ENCODE measurements at regions not wholly inside any gene's neighbourhood (a gene's known extent, or its start where the extent isn't known, plus 50 kb on each side); places are given as distances from the start of the nearest gene placed in this dataset.

GRCh38 chr3:176946202-176946601, 251.1 kb downstream of the TBL1XR1 start:
- H3K4me3 ChIP-seq (replicated peaks; ENCODE audit: low read depth, low read length) = no peak overlapping the region
- no peak for DNase-seq (ENCODE audit: low read depth)
- TF ChIP-seq CTCF (IDR thresholded peaks at IDR 0.05; ENCODE audit: low read length, missing control alignments) = no peak

DNA sequence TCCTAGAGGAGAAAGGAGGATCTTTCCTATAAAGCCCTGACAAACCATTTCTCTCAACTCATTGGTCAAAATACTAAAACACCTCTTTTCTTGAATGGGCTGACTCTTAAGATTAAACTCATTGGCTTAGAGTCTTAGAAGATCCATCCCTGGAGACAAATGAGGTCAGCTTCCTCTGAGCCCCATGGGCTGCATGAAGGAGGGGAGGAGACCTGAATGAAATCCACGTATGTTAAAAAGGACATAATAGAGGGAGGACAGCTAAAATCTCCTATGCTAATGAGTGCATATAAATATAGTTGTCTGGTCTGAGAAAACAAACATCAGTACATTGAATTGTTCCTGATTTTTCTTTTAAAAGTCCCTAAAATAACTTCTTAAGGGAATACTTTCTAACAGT, 255.0 kb downstream of the TBL1XR1 start:
- DNase-seq (ENCODE audit: low read depth) = no peak
- TF ChIP-seq CTCF (IDR thresholded peaks at IDR 0.05; ENCODE audit: low read length, missing control alignments) = no peak
- no peak overlapping the region for H3K4me3 ChIP-seq (replicated peaks; ENCODE audit: low read depth, low read length)

DNA sequence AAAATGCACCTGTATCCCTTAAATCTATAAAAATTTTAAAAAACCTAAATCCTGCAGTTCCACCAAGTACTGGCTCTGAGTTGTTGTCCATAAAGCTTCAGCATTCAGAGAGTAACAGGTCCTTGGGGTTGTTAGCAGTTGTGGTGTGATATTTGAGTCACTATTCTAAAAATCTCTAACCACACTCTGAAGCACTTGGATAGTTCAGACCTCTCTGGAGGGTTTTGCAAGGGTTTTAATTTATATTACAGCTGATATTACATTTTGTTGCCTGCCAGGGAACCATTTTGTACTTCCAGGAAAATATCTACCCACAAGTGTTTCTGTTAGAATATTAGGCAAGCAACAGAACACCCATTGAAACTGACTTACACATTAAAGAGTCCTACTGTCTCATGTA, 255.6 kb downstream of the TBL1XR1 start:
- TF ChIP-seq CTCF (IDR thresholded peaks at IDR 0.05; ENCODE audit: low read length, missing control alignments) = no peak
- DNase-seq (ENCODE audit: low read depth) = no peak
- no peak overlapping the region for H3K4me3 ChIP-seq (replicated peaks; ENCODE audit: low read depth, low read length)

DNA sequence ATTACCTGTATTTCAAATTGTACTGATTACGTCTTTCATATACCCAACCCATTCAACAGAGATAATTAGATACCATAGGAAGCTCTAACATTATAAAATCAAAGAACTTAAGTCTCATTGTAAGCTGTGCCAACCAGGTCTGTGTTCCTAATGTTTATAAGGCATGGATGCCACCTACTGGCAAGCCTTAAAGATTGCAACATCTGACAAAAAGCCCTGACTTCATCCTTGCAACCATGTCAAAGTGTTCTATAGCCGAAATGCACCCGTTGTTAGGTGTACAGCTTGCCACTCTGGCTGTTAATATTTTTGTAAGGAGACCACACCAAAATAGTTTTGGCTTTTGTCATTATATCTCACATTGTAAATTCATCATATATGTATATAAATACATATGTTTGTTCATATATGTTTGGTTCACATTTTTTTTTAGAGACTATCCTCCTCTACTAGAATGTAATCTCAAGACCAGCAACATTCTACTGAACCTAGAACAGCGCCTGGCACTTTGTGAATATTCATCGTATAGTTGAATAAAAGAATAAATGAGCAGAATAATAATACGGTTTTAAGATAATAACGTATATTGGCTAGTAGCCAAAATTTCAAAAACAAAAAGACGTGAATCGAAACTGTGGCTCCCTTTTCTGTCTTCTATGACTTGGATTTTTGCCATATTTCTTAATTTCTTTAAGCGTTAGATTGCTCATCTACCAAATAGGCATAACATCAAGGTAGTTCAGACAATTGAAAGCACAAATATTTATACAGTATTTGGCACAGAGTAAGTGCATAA, 258.1 kb downstream of the TBL1XR1 start:
- no peak overlapping the region for H3K4me3 ChIP-seq (replicated peaks; ENCODE audit: low read depth, low read length)
- TF ChIP-seq CTCF (IDR thresholded peaks at IDR 0.05; ENCODE audit: low read length, missing control alignments) = peak; percentile 81
- DNase-seq (ENCODE audit: low read depth) = peak; percentile 90

DNA sequence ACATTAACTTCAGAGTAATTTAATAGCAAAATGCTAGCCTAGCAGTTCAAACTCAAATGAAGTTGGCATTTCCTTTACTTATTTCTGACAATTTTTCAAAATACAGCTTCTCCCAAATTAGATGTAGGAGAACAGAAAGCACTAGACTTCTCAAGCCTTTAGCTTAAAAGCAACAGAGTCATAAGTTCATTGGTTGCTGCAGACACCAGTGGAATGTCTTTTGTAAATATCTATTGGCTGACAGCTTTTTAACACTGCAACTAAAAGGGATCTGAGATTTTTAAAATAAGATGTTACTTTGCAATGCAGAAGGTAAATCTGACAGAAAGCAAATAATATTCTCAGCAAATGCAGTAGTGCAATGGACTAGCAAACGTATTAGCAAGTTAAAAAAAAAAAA, 259.3 kb downstream of the TBL1XR1 start:
- no peak overlapping the region for H3K4me3 ChIP-seq (replicated peaks; ENCODE audit: low read depth, low read length)
- TF ChIP-seq CTCF (IDR thresholded peaks at IDR 0.05; ENCODE audit: low read length, missing control alignments) = no peak
- DNase-seq (ENCODE audit: low read depth) = no peak

DNA sequence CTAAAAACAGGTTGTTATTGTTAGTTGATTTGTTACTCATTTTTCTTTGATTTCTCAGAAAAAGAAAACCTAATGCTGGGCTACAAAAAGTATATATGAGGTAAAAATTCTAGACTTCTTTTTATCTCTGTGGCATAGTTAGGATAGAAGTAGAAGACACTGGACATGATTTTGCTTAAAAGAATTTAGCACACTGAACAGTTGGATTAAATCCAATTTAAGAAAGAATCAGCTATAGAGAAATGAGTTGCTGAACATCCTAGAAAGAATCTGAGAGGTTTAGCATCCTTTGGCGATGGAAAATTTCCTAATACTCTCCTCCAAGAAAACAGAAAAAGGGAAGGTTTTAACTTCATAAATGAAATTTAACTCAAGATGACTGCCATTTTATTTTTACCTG, 259.7 kb downstream of the TBL1XR1 start:
- DNase-seq (ENCODE audit: low read depth) = no peak
- TF ChIP-seq CTCF (IDR thresholded peaks at IDR 0.05; ENCODE audit: low read length, missing control alignments) = no peak
- H3K4me3 ChIP-seq (replicated peaks; ENCODE audit: low read depth, low read length) = no peak overlapping the region
